Mucosa of rectum (tissue), 2 donors: ENCODE measurements at regions not wholly inside any gene's neighbourhood (a gene's known extent, or its start where the extent isn't known, plus 50 kb on each side); places are given as distances from the start of the nearest gene placed in this dataset.
"Not testable (repeated sequence)": the region's sequence is repeated elsewhere in the genome, so short reads cannot be mapped to it uniquely, and the experiment has no call there.

ENCODE experiments used
- H3K27ac ChIP-seq, 2 donors: one replicate each; pipeline ENCODE4 v1.7.0; 2013; ENCODE audit warnings: inconsistent platforms in 2 of 2, low read depth in 2 of 2, low read length in 2 of 2
- H3K27me3 ChIP-seq, 2 donors: one replicate each; pipeline ENCODE4 v1.7.0; 2013; ENCODE audit warnings: low read length in 2 of 2; ENCODE audit not compliant: control insufficient read depth in 2 of 2, insufficient read depth in 2 of 2
- H3K36me3 ChIP-seq, 2 donors: one replicate each; pipeline ENCODE4 v1.7.0; 2013; ENCODE audit warnings: low read length in 2 of 2; ENCODE audit not compliant: control insufficient read depth in 2 of 2, insufficient read depth in 2 of 2
- H3K4me1 ChIP-seq, 2 donors: one replicate each; pipeline ENCODE4 v1.7.0; 2013; ENCODE audit warnings: low read length in 2 of 2, mild to moderate bottlenecking in 1 of 2; ENCODE audit not compliant: control insufficient read depth in 2 of 2, insufficient read depth in 2 of 2
- H3K4me3 ChIP-seq, 2 donors: one replicate each; pipeline ENCODE4 v1.7.0; 2013; ENCODE audit warnings: low read length in 2 of 2
- H3K9ac ChIP-seq, 2 donors: one replicate each; pipeline ENCODE4 v1.7.0; 2013; ENCODE audit warnings: low read length in 2 of 2, low read depth in 1 of 2, mild to moderate bottlenecking in 1 of 2
- H3K9me3 ChIP-seq, 2 donors: one replicate each; pipeline ENCODE4 v1.7.0; 2013; ENCODE audit warnings: low read length in 2 of 2; ENCODE audit not compliant: control insufficient read depth in 2 of 2
- donor health status: healthy.
- donor health status: Normal muscosa, but diverticular disease.

DNA sequence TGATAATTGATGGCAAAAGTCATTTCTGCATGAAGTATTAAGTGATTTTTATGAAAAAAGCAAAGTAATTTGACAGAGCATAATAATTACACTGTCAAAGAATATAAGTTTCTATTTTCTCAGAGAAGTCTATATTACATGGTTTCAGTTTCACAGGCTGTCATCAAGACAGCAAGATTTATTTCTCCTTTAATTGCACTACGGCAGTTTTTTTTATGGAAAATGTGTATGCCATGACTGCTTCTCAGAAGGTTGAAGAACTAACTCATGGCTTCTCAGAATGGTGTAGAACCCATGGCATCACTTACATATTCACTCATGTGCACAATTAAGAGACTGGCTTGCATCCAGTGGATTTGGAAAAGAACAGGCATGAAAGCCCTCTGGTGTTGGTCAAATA, 870.3 kb upstream of the SORCS1 start:
- Histone ChIP-seq H3K27me3 (no peaks in the 10 kb centered on the region), H3K9me3 (no peaks in the 10 kb centered on the region), H3K9ac (no peak overlapping the region), H3K4me1 (peaks cover 3 to 4% of the 10 kb centered on the region in 2 donors), H3K27ac (no peak overlapping the region), H3K4me3 (no peak overlapping the region), H3K36me3 (no peaks in the 10 kb centered on the region)

DNA sequence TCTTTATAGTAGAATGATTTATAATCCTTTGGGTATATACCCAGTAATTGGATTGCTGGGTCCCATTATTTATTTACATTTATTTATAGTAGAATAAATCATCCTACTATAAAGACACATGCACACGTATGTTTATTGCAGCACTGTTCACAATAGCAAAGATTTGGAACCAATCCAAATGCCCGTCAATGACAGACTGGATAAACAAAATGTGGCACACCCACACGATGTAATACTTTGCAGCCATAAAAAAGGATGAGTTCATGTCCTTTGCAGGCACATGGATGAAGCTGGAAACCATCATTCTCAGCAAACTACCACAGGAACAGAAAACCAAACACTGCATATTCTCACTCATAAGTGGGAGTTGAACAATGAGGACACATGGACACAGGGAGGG, 869.0 kb upstream of the SORCS1 start:
- not testable (repeated sequence) for H3K27me3 ChIP-seq, H3K4me3 ChIP-seq, H3K4me1 ChIP-seq

GRCh38 chr10:108031505-108031904, 867.0 kb upstream of the SORCS1 start:
- no peak overlapping the region for H3K9ac ChIP-seq
- peaks cover under 1% of the 10 kb centered on the region in 2 donors for H3K4me1 ChIP-seq
- H3K9me3 ChIP-seq, result peaks cover 0 to 2% of the 10 kb centered on the region in 2 donors
- no peaks in the 10 kb centered on the region for H3K36me3 ChIP-seq
- no peaks in the 10 kb centered on the region for H3K27me3 ChIP-seq
- no peak overlapping the region for H3K27ac ChIP-seq
- no peak overlapping the region for H3K4me3 ChIP-seq

More for the DNA sequence above, 869.0 kb upstream of the SORCS1 start:
- H3K9ac ChIP-seq, H3K27ac ChIP-seq, H3K9me3 ChIP-seq, H3K36me3 ChIP-seq: not testable (repeated sequence)

- H3K9me3 ChIP-seq, result peaks cover 0 to 2% of the 10 kb centered on the region in 2 donors
- H3K4me1 ChIP-seq, result no peaks in the 10 kb centered on the region
- no peak overlapping the region for H3K9ac ChIP-seq
- H3K4me3 ChIP-seq, result no peak overlapping the region
- H3K27me3 ChIP-seq, result no peaks in the 10 kb centered on the region
- no peak overlapping the region for H3K27ac ChIP-seq
- no peaks in the 10 kb centered on the region for H3K36me3 ChIP-seq
These were observed 850.3 kb upstream of the SORCS1 start for GRCh38 chr10:108014902-108015177.

DNA sequence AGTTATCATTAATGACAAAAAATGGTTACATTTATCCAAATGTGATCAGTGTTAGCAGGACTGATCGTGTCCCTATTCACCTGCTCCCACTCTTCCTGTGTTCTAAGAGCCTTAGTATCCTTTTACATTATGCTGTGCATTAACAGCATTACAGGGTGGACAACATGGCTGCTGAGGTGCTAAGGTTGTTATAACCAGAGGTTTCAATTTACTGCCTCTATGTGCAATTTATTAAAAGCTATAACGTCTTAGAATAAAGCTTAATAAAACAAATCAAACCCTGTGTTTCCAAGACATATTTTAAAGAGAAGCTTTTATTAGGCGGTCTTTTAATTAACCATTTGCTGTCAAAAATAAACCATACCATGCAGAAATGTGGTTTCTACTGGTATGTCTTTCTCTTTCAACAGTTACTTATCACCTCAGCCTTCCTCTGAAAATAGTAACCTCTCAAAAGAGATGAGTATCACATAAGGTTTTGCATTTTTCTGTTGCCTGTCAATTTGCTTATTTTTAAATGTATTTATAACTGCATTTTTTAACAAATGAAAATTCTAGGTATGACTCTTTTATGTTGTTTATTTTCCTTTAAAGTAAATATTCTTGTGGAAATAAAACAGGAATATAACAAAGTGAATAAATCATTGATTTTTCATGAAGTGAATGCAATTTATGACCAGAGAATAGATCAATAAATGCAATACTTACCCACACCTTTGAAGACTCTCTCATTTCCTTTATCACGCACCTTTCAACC, 849.8 kb upstream of the SORCS1 start:
- no peaks in the 10 kb centered on the region for H3K27me3 ChIP-seq

DNA sequence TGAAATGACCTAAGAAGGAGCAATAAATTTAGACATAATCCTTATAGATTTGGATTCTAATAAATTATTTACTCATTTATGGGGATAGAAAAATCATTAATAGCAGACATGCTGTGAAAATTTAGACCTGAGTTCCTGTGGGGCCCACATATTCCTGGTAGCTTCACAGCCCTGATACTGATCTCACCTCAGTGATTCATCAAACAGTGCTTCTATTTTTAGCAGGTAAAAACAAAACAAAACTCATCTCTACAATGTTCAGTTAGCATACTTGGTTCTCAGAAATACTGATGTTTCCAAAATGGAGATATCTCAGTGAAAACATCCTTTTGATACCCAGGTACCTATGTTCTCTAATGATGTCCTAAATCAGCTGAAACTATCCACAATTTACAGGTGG, 841.1 kb upstream of the SORCS1 start:
- no peaks in the 10 kb centered on the region for H3K4me1 ChIP-seq
- H3K27ac ChIP-seq, result no peak overlapping the region
- H3K9ac ChIP-seq, result no peak overlapping the region
- H3K4me3 ChIP-seq, result no peak overlapping the region
- H3K36me3 ChIP-seq, result no peaks in the 10 kb centered on the region
- no peaks in the 10 kb centered on the region for H3K27me3 ChIP-seq
- no peaks in the 10 kb centered on the region for H3K9me3 ChIP-seq

More for the DNA sequence above, 849.8 kb upstream of the SORCS1 start:
- H3K4me1 ChIP-seq, result no peaks in the 10 kb centered on the region
- peaks cover 0 to 2% of the 10 kb centered on the region in 2 donors for H3K9me3 ChIP-seq
- H3K4me3 ChIP-seq, result no peak overlapping the region
- no peak overlapping the region for H3K9ac ChIP-seq
- H3K36me3 ChIP-seq, result no peaks in the 10 kb centered on the region
- no peak overlapping the region for H3K27ac ChIP-seq

DNA sequence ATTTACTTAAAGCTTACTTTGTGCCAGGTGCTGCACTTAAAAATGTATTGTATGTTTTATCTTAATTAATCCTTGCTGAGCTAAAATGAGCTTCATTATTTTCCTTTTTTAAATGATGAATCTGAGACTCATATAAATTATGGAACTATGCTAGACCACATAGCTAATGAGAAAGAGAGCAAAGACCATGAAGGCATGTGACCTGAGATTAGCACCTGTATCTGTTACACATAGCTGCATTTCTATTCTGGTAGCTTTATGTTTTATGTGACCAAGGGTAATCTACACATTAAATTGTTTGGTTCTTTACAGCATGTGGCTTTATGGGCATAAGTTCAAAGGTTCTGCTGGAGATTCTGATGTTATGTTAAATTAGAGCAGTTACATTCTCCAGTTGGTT, 839.1 kb upstream of the SORCS1 start:
- Histone ChIP-seq H3K27me3 (no peaks in the 10 kb centered on the region), H3K9ac (no peak overlapping the region), H3K4me3 (no peak overlapping the region), H3K9me3 (no peaks in the 10 kb centered on the region), H3K27ac (no peak overlapping the region), H3K36me3 (no peaks in the 10 kb centered on the region), H3K4me1 (no peaks in the 10 kb centered on the region)

GRCh38 chr10:108003061-108003460, 838.6 kb upstream of the SORCS1 start:
- Histone ChIP-seq H3K9ac (no peak overlapping the region), H3K36me3 (no peaks in the 10 kb centered on the region), H3K27me3 (no peaks in the 10 kb centered on the region), H3K9me3 (no peaks in the 10 kb centered on the region), H3K27ac (no peak overlapping the region), H3K4me3 (no peak overlapping the region), H3K4me1 (no peaks in the 10 kb centered on the region)

GRCh38 chr10:108000365-108000764, 835.9 kb upstream of the SORCS1 start:
- Histone ChIP-seq H3K9me3 (no peaks in the 10 kb centered on the region), H3K4me1 (no peaks in the 10 kb centered on the region), H3K9ac (no peak overlapping the region), H3K4me3 (no peak overlapping the region), H3K27me3 (no peaks in the 10 kb centered on the region), H3K36me3 (no peaks in the 10 kb centered on the region), H3K27ac (no peak overlapping the region)

DNA sequence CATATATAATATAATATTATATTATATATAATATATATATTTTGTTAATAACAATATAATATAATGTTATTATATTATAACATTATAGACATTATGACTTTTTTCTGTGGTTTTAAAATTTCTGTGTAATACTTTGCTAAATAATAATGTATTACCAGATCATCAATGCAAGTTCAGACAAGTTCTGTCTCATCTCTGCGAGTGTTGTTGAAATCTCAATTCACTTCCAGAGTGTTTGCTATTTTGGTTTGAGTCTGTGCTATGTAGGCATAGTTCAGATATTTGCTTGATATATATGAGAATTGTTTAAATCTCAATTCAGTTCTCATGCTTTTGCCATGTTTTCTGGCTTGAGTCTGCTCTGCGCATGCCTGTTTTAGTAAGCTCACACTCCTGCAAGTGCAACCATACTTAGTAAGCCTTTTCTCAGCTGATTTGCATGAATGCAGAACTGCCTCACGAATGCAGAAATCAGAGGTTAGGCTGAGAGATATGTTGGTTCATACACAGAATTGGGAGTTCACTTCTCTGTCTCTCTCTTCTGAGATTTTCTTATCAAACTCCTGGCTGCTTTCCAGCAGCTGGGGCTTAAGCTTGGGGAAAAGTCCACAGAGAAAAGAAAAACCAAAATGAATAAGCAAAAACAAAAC, 830.2 kb upstream of the SORCS1 start:
- Histone ChIP-seq H3K4me1 (no peaks in the 10 kb centered on the region), H3K4me3 (no peak overlapping the region), H3K36me3 (no peaks in the 10 kb centered on the region), H3K9ac (no peak overlapping the region), H3K27me3 (no peaks in the 10 kb centered on the region), H3K27ac (no peak overlapping the region), H3K9me3 (no peaks in the 10 kb centered on the region)
